HCT116 (cell line): ENCODE measurements at regions not wholly inside any gene's neighbourhood (a gene's known extent, or its start where the extent isn't known, plus 50 kb on each side); places are given as distances from the start of the nearest gene placed in this dataset.

Experiments used
- ATAC-seq: fragments of 200-7000 bp; cut with Tn5 transposase; 2 replicates; pipeline ENCODE4 v1.9.1; 2020; ENCODE audit warnings: mild to moderate bottlenecking, moderate library complexity
- BruUV-seq: library from RNA; stranded (reverse); fragments of 400-500 nt; replicated peaks from 2 replicates; lab custom pipeline; 2021; lab: Mats Ljungman, UMichigan
- CTCF ChIA-PET: fragments of 300-600 bp; sonication (Branson Sonifier 250); formaldehyde crosslinking; loops from one replicate; lab custom pipeline; 2021; ENCODE audit warnings: antibody characterized with exemption; lab: Charles Lee
- POLR2A ChIA-PET: fragments of 300-600, 350-600 bp; sonication (Branson Sonifier 250); formaldehyde crosslinking; loops from one replicate; lab custom pipeline; 2021; ENCODE audit warnings: antibody characterized with exemption; lab: Charles Lee
- RAD21 ChIA-PET, 2 experiments: fragments of 300-600 bp; sonication (Branson Sonifier 250); formaldehyde crosslinking; loops; one replicate each; lab custom pipeline; 2023; ENCODE audit warnings: low total read pairs in 2 of 2; ENCODE audit not compliant: uncharacterized antibody in 2 of 2, unreplicated experiment in 2 of 2, low non-redundant PET in 1 of 2; lab: Charles Lee
- DNase-seq: peaks from one replicate; pipeline ENCODE4 v3.0.0-alpha.2; 2010; ENCODE audit warnings: low read depth, low spot score
- H2AFZ ChIP-seq: fragments of 200-600 bp; shearing (Covaris generic), sonication (generic); 2 replicates; pipeline ENCODE4 v1.6.1; 2017; ENCODE audit warnings: low read depth, mixed run types, mixed read lengths, antibody characterized with exemption, low read length; ENCODE audit not compliant: poor library complexity, severe bottlenecking
- H3K27ac ChIP-seq: 2 replicates; pipeline ENCODE4 v1.5.1; 2012; ENCODE audit warnings: low read depth, low read length
- H3K27me3 ChIP-seq: fragments of 200-600 bp; sonication (generic); 2 replicates; pipeline ENCODE4 v1.6.1; 2016; ENCODE audit warnings: mixed run types, low read length, mixed read lengths; ENCODE audit not compliant: insufficient read depth
- H3K36me3 ChIP-seq, 2 experiments: fragments of 200-500 bp in 1 of 2; fragments of 200-600 bp in 1 of 2; sonication (Bioruptor generic) in 1 of 2; sonication (generic) in 1 of 2; 2 replicates each; pipeline versions ENCODE4 v1.5.1 to v1.6.1; 2014 to 2016; ENCODE audit warnings: low read length in 2 of 2, inconsistent platforms in 1 of 2, mixed read lengths in 1 of 2, mixed run types in 1 of 2; ENCODE audit not compliant: insufficient read depth in 2 of 2, control insufficient read depth in 1 of 2
- H3K4me1 ChIP-seq, 2 experiments: fragments of 200-600 bp in 1 of 2; sonication (generic) in 1 of 2; 2 replicates each; pipeline versions ENCODE4 v1.5.1 to v1.6.1; 2012 to 2017; ENCODE audit warnings: low read length in 2 of 2, inconsistent platforms in 1 of 2, mild to moderate bottlenecking in 1 of 2, mixed read lengths in 1 of 2, mixed run types in 1 of 2, moderate library complexity in 1 of 2; ENCODE audit not compliant: insufficient read depth in 2 of 2, control insufficient read depth in 1 of 2
- H3K4me2 ChIP-seq: fragments of 200-600 bp; sonication (generic); 2 replicates; pipeline ENCODE4 v1.6.1; 2017; ENCODE audit warnings: mixed run types, low read length, mixed read lengths
- H3K4me3 ChIP-seq, 2 experiments: fragments of 200-600 bp in 1 of 2; sonication (generic) in 1 of 2; replicated peaks in 1 of 2; 2 replicates each; pipeline ENCODE4 v1.5.1; 2011 to 2016; ENCODE audit warnings: low read length in 2 of 2, control low read depth in 1 of 2, low read depth in 1 of 2, mild to moderate bottlenecking in 1 of 2, mixed read lengths in 1 of 2, mixed run types in 1 of 2
- H3K79me2 ChIP-seq: fragments of 200-600 bp; sonication (generic); 2 replicates; pipeline ENCODE4 v1.6.1; 2017; ENCODE audit warnings: mild to moderate bottlenecking, mixed run types, low read length, moderate library complexity, mixed read lengths; ENCODE audit not compliant: insufficient read depth
- H3K9ac ChIP-seq: fragments of 200-600 bp; sonication (generic); 2 replicates; pipeline ENCODE4 v1.6.1; 2016; ENCODE audit warnings: low read length, mixed read lengths
- H3K9me2 ChIP-seq: fragments of 200-600 bp; sonication (generic), shearing (Covaris generic); 2 replicates; pipeline ENCODE4 v1.6.1; 2017; ENCODE audit warnings: mixed run types, mild to moderate bottlenecking, moderate library complexity; ENCODE audit not compliant: insufficient read depth
- H3K9me3 ChIP-seq, 2 experiments: fragments of 200-500 bp in 1 of 2; fragments of 200-600 bp in 1 of 2; sonication (Bioruptor generic) in 1 of 2; sonication (generic) in 1 of 2; 2 replicates each; pipeline ENCODE4 v1.6.1; 2014 to 2017; ENCODE audit warnings: low read length in 2 of 2, mixed read lengths in 2 of 2, inconsistent platforms in 1 of 2, low read depth in 1 of 2, mild to moderate bottlenecking in 1 of 2, mixed run types in 1 of 2, moderate library complexity in 1 of 2; ENCODE audit not compliant: control insufficient read depth in 1 of 2, insufficient read depth in 1 of 2
- H4K20me1 ChIP-seq: fragments of 200-600 bp; sonication (generic), shearing (Covaris generic); 2 replicates; pipeline ENCODE4 v1.6.1; 2017; ENCODE audit warnings: mixed run types, mild to moderate bottlenecking, moderate library complexity; ENCODE audit not compliant: insufficient read depth
- CEBPB ChIP-seq: IDR thresholded peaks from 2 replicates; pipeline ENCODE4 v1.6.1; 2012; ENCODE audit warnings: low read depth
- ELF1 ChIP-seq: IDR thresholded peaks from 2 replicates; pipeline ENCODE4 v1.6.1; 2012; ENCODE audit warnings: low read depth, borderline replicate concordance
- EZH2 ChIP-seq: fragments of 200-600 bp; sonication (generic); IDR thresholded peaks from 2 replicates; pipeline ENCODE4 v1.6.1; 2017; ENCODE audit warnings: antibody characterized with exemption, mixed run types
- EZH2phosphoT487 ChIP-seq: fragments of 200-600 bp; IDR thresholded peaks from 2 replicates; pipeline ENCODE4 v1.6.1; 2018; ENCODE audit warnings: antibody characterized with exemption, borderline replicate concordance
- JUND ChIP-seq: IDR thresholded peaks from 2 replicates; pipeline ENCODE4 v1.6.1; 2012
- MAX ChIP-seq: IDR thresholded peaks from 2 replicates; pipeline ENCODE4 v1.6.1; 2012
- POLR2A ChIP-seq: IDR thresholded peaks from 2 replicates; pipeline ENCODE4 v1.7.0; 2011; ENCODE audit warnings: borderline replicate concordance; ENCODE audit not compliant: insufficient read depth, insufficient read length; ENCODE audit errors: extremely low read depth
- POLR2AphosphoS5 ChIP-seq: IDR thresholded peaks from 2 replicates; pipeline ENCODE4 v1.6.1; 2011; ENCODE audit warnings: mild to moderate bottlenecking, low read depth, low read length, moderate library complexity
- RAD21 ChIP-seq: IDR thresholded peaks from 2 replicates; pipeline ENCODE4 v1.6.1; 2012; ENCODE audit warnings: low read depth, mild to moderate bottlenecking
- SIN3A ChIP-seq: IDR thresholded peaks from 2 replicates; pipeline ENCODE4 v1.6.1; 2012; ENCODE audit warnings: low read depth
- SP1 ChIP-seq: IDR thresholded peaks from 2 replicates; pipeline ENCODE4 v1.6.1; 2012; ENCODE audit warnings: low read depth
- SRF ChIP-seq: IDR thresholded peaks from 2 replicates; pipeline ENCODE4 v1.6.1; 2012; ENCODE audit warnings: low read depth
- YY1 ChIP-seq: IDR thresholded peaks from 2 replicates; pipeline ENCODE4 v1.6.1; 2011; ENCODE audit warnings: low read length, low read depth, moderate library complexity, mild to moderate bottlenecking; ENCODE audit not compliant: insufficient replicate concordance; ENCODE audit errors: extremely low read depth
- ZNF274 ChIP-seq: fragments of 200-500 bp; sonication (Bioruptor generic); IDR thresholded peaks from 2 replicates; pipeline ENCODE4 v1.6.1; 2014; ENCODE audit warnings: mild to moderate bottlenecking, low read depth, low read length, inconsistent platforms
- intact Hi-C: fragments of 100-400 bp; cut with micrococcal nuclease; formaldehyde crosslinking; loops from 2 replicates; pipeline ENCODE4 v1.10.0; 2022
- TF ChIP-seq, protein P1 (sequence below): IDR thresholded peaks from 2 replicates; pipeline ENCODE4 v1.6.1; 2011; ENCODE audit warnings: mild to moderate bottlenecking, low read length, moderate library complexity; ENCODE audit not compliant: insufficient replicate concordance; ENCODE audit errors: extremely low read depth
- TF ChIP-seq, protein P2 (sequence below): IDR thresholded peaks from 2 replicates; pipeline ENCODE4 v1.6.1; 2012; ENCODE audit warnings: low read depth

DNA sequence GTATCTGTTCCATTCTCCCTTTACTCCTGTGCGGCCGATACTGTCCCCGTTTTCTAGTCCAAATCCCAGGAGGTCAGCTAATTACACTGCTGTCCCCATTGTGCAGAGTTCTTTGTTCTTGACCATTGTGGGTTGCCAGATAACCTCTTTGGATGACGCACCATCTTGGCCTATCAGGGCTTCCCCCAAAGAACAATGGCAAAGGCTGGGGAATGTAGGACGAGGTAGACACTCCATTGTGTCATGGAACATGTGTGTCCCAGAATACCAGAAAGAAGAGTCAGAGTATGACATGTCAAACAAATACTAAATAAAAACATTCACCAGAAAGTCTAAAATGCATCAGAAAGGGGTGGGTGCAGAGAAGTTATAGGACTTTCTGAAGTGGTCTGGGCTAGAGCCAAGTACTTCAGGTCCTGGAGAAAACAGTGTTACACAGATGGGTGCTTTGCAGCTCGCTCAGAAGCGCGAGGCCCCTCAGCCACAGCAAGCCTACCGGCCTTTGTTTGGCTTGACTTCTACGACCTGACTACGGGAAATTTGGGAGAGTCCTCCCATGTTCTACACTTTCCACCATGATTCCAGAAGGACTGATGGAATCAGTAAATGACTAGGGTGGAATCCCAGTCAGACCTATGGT, 83.2 kb upstream of the SSBP2 start:
- peaks cover 0 to 6% of the 10 kb centered on the region in 2 experiments; a peak in 2 of 4 replicates for H3K4me1 ChIP-seq
- no peak overlapping the region for H3K9ac ChIP-seq
- BruUV-seq, result no TSS peak
- no peak overlapping the region for H2AFZ ChIP-seq
- TF ChIP-seq EZH2phosphoT487 (no peak), ZNF274 (no peak)
- ChIA-PET CTCF (no interaction called here), POLR2A (no interaction called here), RAD21 (no interaction called here)
- H3K27ac ChIP-seq, result no peak overlapping the region
- no peaks in the 10 kb centered on the region for H4K20me1 ChIP-seq
- H3K4me3 ChIP-seq, result no peak overlapping the region
- no peaks in the 10 kb centered on the region for H3K27me3 ChIP-seq
- H3K9me2 ChIP-seq, result no peaks in the 10 kb centered on the region
- no peaks in the 10 kb centered on the region for H3K9me3 ChIP-seq
- ATAC-seq (no peak), DNase-seq (no peak)
- no peaks in the 10 kb centered on the region for H3K36me3 ChIP-seq
- H3K79me2 ChIP-seq, result no peaks in the 10 kb centered on the region
- intact Hi-C loops, result no loop called here
- H3K4me2 ChIP-seq, result no peak overlapping the region

- Histone ChIP-seq H3K9me3 (no peaks in the 10 kb centered on the region), H3K9ac (no peak overlapping the region), H3K27me3 (no peaks in the 10 kb centered on the region), H3K4me3 (no peak overlapping the region), H3K27ac (no peak overlapping the region), H4K20me1 (no peaks in the 10 kb centered on the region), H3K4me2 (no peak overlapping the region), H3K9me2 (no peaks in the 10 kb centered on the region), H3K36me3 (no peaks in the 10 kb centered on the region), H3K4me1 (no peaks in the 10 kb centered on the region), H2AFZ (no peak overlapping the region), H3K79me2 (no peaks in the 10 kb centered on the region)
- no peak for TF ChIP-seq EZH2phosphoT487
- TF ChIP-seq JUND, result no peak
- TF ChIP-seq POLR2AphosphoS5, result no peak
- TF ChIP-seq, protein P1, sequence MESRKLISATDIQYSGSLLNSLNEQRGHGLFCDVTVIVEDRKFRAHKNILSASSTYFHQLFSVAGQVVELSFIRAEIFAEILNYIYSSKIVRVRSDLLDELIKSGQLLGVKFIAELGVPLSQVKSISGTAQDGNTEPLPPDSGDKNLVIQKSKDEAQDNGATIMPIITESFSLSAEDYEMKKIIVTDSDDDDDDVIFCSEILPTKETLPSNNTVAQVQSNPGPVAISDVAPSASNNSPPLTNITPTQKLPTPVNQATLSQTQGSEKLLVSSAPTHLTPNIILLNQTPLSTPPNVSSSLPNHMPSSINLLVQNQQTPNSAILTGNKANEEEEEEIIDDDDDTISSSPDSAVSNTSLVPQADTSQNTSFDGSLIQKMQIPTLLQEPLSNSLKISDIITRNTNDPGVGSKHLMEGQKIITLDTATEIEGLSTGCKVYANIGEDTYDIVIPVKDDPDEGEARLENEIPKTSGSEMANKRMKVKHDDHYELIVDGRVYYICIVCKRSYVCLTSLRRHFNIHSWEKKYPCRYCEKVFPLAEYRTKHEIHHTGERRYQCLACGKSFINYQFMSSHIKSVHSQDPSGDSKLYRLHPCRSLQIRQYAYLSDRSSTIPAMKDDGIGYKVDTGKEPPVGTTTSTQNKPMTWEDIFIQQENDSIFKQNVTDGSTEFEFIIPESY, result no peak
- no peak for TF ChIP-seq ELF1
- TF ChIP-seq SP1, result no peak
- TF ChIP-seq SRF, result no peak
- TF ChIP-seq SIN3A, result no peak
- TF ChIP-seq EZH2, result no peak
- no peak for TF ChIP-seq YY1
- no peak for TF ChIP-seq RAD21
- no peak for TF ChIP-seq MAX
- TF ChIP-seq POLR2A, result no peak
- TF ChIP-seq, protein P2, sequence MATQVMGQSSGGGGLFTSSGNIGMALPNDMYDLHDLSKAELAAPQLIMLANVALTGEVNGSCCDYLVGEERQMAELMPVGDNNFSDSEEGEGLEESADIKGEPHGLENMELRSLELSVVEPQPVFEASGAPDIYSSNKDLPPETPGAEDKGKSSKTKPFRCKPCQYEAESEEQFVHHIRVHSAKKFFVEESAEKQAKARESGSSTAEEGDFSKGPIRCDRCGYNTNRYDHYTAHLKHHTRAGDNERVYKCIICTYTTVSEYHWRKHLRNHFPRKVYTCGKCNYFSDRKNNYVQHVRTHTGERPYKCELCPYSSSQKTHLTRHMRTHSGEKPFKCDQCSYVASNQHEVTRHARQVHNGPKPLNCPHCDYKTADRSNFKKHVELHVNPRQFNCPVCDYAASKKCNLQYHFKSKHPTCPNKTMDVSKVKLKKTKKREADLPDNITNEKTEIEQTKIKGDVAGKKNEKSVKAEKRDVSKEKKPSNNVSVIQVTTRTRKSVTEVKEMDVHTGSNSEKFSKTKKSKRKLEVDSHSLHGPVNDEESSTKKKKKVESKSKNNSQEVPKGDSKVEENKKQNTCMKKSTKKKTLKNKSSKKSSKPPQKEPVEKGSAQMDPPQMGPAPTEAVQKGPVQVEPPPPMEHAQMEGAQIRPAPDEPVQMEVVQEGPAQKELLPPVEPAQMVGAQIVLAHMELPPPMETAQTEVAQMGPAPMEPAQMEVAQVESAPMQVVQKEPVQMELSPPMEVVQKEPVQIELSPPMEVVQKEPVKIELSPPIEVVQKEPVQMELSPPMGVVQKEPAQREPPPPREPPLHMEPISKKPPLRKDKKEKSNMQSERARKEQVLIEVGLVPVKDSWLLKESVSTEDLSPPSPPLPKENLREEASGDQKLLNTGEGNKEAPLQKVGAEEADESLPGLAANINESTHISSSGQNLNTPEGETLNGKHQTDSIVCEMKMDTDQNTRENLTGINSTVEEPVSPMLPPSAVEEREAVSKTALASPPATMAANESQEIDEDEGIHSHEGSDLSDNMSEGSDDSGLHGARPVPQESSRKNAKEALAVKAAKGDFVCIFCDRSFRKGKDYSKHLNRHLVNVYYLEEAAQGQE, result no peak
- no peak for TF ChIP-seq CEBPB
- CTCF ChIA-PET, result no interaction called here
- intact Hi-C loops, result no loop called here
- RAD21 ChIA-PET, result no interaction called here
- POLR2A ChIA-PET, result no interaction called here
- BruUV-seq, result no TSS peak
- ATAC-seq, result no peak
- DNase-seq, result no peak
Measured at GRCh38 chr5:81830596-81830995, 79.7 kb upstream of the SSBP2 start.
